ENCODE measurements at regions not wholly inside any gene's neighbourhood (a gene's known extent, or its start where the extent isn't known, plus 50 kb on each side); places are given as distances from the start of the nearest gene placed in this dataset.

DNA sequence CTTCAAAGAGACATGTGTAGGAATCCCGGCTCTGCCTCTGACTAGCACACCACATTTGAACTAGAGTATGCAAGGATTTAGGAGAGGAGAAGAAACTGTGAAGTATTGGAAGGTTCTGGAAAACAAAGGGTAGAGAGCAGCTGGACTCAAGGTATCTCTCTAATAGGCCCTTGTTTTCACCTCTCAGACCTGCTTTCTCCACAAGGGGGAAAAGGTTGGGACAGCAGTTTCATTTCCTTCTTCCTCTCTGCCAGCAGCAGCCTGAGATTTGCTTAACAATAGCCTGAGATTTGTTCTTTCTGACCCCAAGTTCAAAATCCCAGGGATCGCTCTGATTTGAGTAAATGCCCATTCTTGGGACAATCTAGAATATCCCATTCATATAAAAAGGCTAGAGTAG lies 430.6 kb upstream of the MCTP2 start:
- no peak overlapping the region for H3K4me2 ChIP-seq (ENCODE audit: low read length)
- no peaks in the 10 kb centered on the region for H3K79me1 ChIP-seq (ENCODE audit: low read length)
- H3K27me3 ChIP-seq (ENCODE audit: insufficient read depth, low read length), result no peaks in the 10 kb centered on the region
- no peak overlapping the region for H3K4me3 ChIP-seq (ENCODE audit: low read depth, low read length)
- H3K23ac ChIP-seq (ENCODE audit: low read length), result no peak overlapping the region
- no peak overlapping the region for H3K4ac ChIP-seq (ENCODE audit: low read depth, low read length)
- H2AK5ac ChIP-seq (ENCODE audit: low read length), result no peak overlapping the region
- H3K36me3 ChIP-seq (ENCODE audit: control insufficient read depth in 1 of 2, insufficient read depth in 2 of 2, low read length in 2 of 2), result no peaks in the 10 kb centered on the region
- no peak for DNase-seq
- H3K4me1 ChIP-seq (ENCODE audit: control insufficient read depth in 1 of 2, insufficient read depth in 2 of 2, low read length in 2 of 2), result no peaks in the 10 kb centered on the region
- no peak overlapping the region for H4K91ac ChIP-seq (ENCODE audit: low read depth, low read length)
- H3K9me3 ChIP-seq (ENCODE audit: insufficient read depth, low read depth, low read length), result no peaks in the 10 kb centered on the region
- H3K79me2 ChIP-seq (ENCODE audit: control insufficient read depth, insufficient read depth, low read length, poor library complexity), result no peaks in the 10 kb centered on the region
- H3K27ac ChIP-seq (ENCODE audit: low read depth, low read length), result no peak overlapping the region
- WGBS (ENCODE audit: extremely low coverage, insufficient coverage, insufficient read length), result no CpG with 5 or more reads among the region's 2 CpGs
- H2AFZ ChIP-seq (ENCODE audit: insufficient read depth, low read length, poor library complexity), result no peak overlapping the region
- no peak overlapping the region for H3K18ac ChIP-seq (ENCODE audit: low read length)
- H3K14ac ChIP-seq (ENCODE audit: low read length), result no peak overlapping the region
- H4K8ac ChIP-seq (ENCODE audit: low read depth, low read length), result no peak overlapping the region
- H2BK5ac ChIP-seq (ENCODE audit: low read depth, low read length, poor library complexity), result no peak overlapping the region
- no peak overlapping the region for H2BK12ac ChIP-seq (ENCODE audit: low read length)
- H3K9ac ChIP-seq (ENCODE audit: low read length), result no peak overlapping the region
- H4K12ac ChIP-seq (ENCODE audit: low read depth, low read length), result no peak overlapping the region
- no peak overlapping the region for H2BK120ac ChIP-seq (ENCODE audit: insufficient read depth, low read length, poor library complexity)

- no peak overlapping the region for H3K4ac ChIP-seq (ENCODE audit: low read depth, low read length)
- no peaks in the 10 kb centered on the region for H3K79me2 ChIP-seq (ENCODE audit: control insufficient read depth, insufficient read depth, low read length, poor library complexity)
- peaks cover 2% of the 10 kb centered on the region for H3K9me3 ChIP-seq (ENCODE audit: insufficient read depth, low read depth, low read length)
- H3K36me3 ChIP-seq (ENCODE audit: control insufficient read depth in 1 of 2, insufficient read depth in 2 of 2, low read length in 2 of 2), result no peaks in the 10 kb centered on the region
- H3K23ac ChIP-seq (ENCODE audit: low read length), result no peak overlapping the region
- no peaks in the 10 kb centered on the region for H3K27me3 ChIP-seq (ENCODE audit: insufficient read depth, low read length)
- no peak overlapping the region for H2BK12ac ChIP-seq (ENCODE audit: low read length)
- no peak overlapping the region for H3K9ac ChIP-seq (ENCODE audit: low read length)
- no peak overlapping the region for H3K18ac ChIP-seq (ENCODE audit: low read length)
- no peaks in the 10 kb centered on the region for H3K4me1 ChIP-seq (ENCODE audit: control insufficient read depth in 1 of 2, insufficient read depth in 2 of 2, low read length in 2 of 2)
- no peak overlapping the region for H3K14ac ChIP-seq (ENCODE audit: low read length)
- H2AFZ ChIP-seq (ENCODE audit: insufficient read depth, low read length, poor library complexity), result no peak overlapping the region
- H3K27ac ChIP-seq (ENCODE audit: low read depth, low read length), result no peak overlapping the region
- H3K79me1 ChIP-seq (ENCODE audit: low read length), result no peaks in the 10 kb centered on the region
- no peak overlapping the region for H4K8ac ChIP-seq (ENCODE audit: low read depth, low read length)
- H3K4me3 ChIP-seq (ENCODE audit: low read depth, low read length), result no peak overlapping the region
- H2AK5ac ChIP-seq (ENCODE audit: low read length), result no peak overlapping the region
- no peak for DNase-seq
- no CpG with 5 or more reads among the region's 2 CpGs for WGBS (ENCODE audit: extremely low coverage, insufficient coverage, insufficient read length)
- H4K12ac ChIP-seq (ENCODE audit: low read depth, low read length), result no peak overlapping the region
- H4K91ac ChIP-seq (ENCODE audit: low read depth, low read length), result no peak overlapping the region
- H3K4me2 ChIP-seq (ENCODE audit: low read length), result no peak overlapping the region
- H2BK120ac ChIP-seq (ENCODE audit: insufficient read depth, low read length, poor library complexity), result no peak overlapping the region
- no peak overlapping the region for H2BK5ac ChIP-seq (ENCODE audit: low read depth, low read length, poor library complexity)
These were observed 441.9 kb upstream of the MCTP2 start for GRCh38 chr15:93789441-93789840.

DNA sequence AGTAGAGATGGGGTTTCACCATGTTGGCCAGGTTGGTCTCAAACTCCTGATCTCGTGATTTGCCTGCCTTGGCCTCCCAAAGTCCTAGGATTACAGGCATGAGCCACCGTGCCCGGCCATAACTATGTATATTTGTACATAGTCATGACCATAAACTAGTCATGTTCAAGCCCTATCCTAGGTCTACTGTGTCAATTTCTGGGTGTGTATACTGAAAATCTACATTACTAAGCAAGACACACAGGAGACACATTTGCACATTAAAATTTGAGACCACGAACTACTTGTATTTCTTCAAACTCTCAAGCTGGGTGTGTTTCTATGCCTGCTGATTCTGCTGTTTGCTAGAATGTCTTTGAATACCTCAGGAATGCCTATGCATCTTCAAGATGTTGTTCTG lies 451.3 kb upstream of the MCTP2 start:
- Histone ChIP-seq H3K4me1 (ENCODE audit: control insufficient read depth in 1 of 2, insufficient read depth in 2 of 2, low read length in 2 of 2) (no peaks in the 10 kb centered on the region), H3K9ac (ENCODE audit: low read length) (no peak overlapping the region), H3K4me2 (ENCODE audit: low read length) (no peak overlapping the region), H4K91ac (ENCODE audit: low read depth, low read length) (no peak overlapping the region), H3K79me2 (ENCODE audit: control insufficient read depth, insufficient read depth, low read length, poor library complexity) (no peaks in the 10 kb centered on the region), H2AK5ac (ENCODE audit: low read length) (no peak overlapping the region), H3K18ac (ENCODE audit: low read length) (no peak overlapping the region), H3K4me3 (ENCODE audit: low read depth, low read length) (no peak overlapping the region), H2BK5ac (ENCODE audit: low read depth, low read length, poor library complexity) (no peak overlapping the region), H2AFZ (ENCODE audit: insufficient read depth, low read length, poor library complexity) (no peak overlapping the region), H3K79me1 (ENCODE audit: low read length) (no peaks in the 10 kb centered on the region), H4K12ac (ENCODE audit: low read depth, low read length) (no peak overlapping the region), H3K36me3 (ENCODE audit: control insufficient read depth in 1 of 2, insufficient read depth in 2 of 2, low read length in 2 of 2) (no peaks in the 10 kb centered on the region), H2BK120ac (ENCODE audit: insufficient read depth, low read length, poor library complexity) (no peak overlapping the region), H3K27ac (ENCODE audit: low read depth, low read length) (no peak overlapping the region), H4K8ac (ENCODE audit: low read depth, low read length) (no peak overlapping the region), H2BK12ac (ENCODE audit: low read length) (no peak overlapping the region), H3K9me3 (ENCODE audit: insufficient read depth, low read depth, low read length) (no peaks in the 10 kb centered on the region), H3K23ac (ENCODE audit: low read length) (no peak overlapping the region), H3K4ac (ENCODE audit: low read depth, low read length) (no peak overlapping the region), H3K14ac (ENCODE audit: low read length) (no peak overlapping the region), H3K27me3 (ENCODE audit: insufficient read depth, low read length) (no peaks in the 10 kb centered on the region)
- no CpG with 5 or more reads among the region's 4 CpGs for WGBS (ENCODE audit: extremely low coverage, insufficient coverage, insufficient read length)
- no peak for DNase-seq

DNA sequence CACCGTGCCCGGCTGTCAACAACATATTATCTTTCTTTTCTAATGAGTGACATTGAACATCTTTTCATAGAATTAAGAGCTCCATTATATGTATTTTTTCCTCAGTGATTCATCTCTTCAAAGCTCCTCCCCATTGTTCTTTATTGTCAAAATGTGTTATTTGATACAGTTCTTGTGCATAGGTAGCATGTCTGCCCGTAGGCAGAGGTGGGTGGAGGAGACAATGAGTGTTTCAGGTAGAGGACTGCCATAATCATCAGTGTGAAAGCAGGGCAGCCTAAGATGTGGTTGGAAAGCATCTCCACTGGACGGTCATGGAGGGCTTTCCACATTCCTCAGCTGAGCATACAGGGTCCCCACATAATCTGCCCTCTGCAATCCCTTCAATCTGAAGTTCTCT lies 452.0 kb upstream of the MCTP2 start:
- H2AFZ ChIP-seq (ENCODE audit: insufficient read depth, low read length, poor library complexity), result no peak overlapping the region
- no peak overlapping the region for H2AK5ac ChIP-seq (ENCODE audit: low read length)
- H3K14ac ChIP-seq (ENCODE audit: low read length), result no peak overlapping the region
- H3K9ac ChIP-seq (ENCODE audit: low read length), result no peak overlapping the region
- no peaks in the 10 kb centered on the region for H3K79me1 ChIP-seq (ENCODE audit: low read length)
- no peaks in the 10 kb centered on the region for H3K79me2 ChIP-seq (ENCODE audit: control insufficient read depth, insufficient read depth, low read length, poor library complexity)
- H3K9me3 ChIP-seq (ENCODE audit: insufficient read depth, low read depth, low read length), result no peaks in the 10 kb centered on the region
- no peak overlapping the region for H3K4me2 ChIP-seq (ENCODE audit: low read length)
- H3K23ac ChIP-seq (ENCODE audit: low read length), result no peak overlapping the region
- no peak overlapping the region for H3K27ac ChIP-seq (ENCODE audit: low read depth, low read length)
- H2BK12ac ChIP-seq (ENCODE audit: low read length), result no peak overlapping the region
- no peak overlapping the region for H4K91ac ChIP-seq (ENCODE audit: low read depth, low read length)
- H2BK5ac ChIP-seq (ENCODE audit: low read depth, low read length, poor library complexity), result no peak overlapping the region
- no peak overlapping the region for H2BK120ac ChIP-seq (ENCODE audit: insufficient read depth, low read length, poor library complexity)
- no peak for DNase-seq
- no peak overlapping the region for H4K12ac ChIP-seq (ENCODE audit: low read depth, low read length)
- no CpG with 5 or more reads among the region's 4 CpGs for WGBS (ENCODE audit: extremely low coverage, insufficient coverage, insufficient read length)
- no peak overlapping the region for H3K18ac ChIP-seq (ENCODE audit: low read length)
- H3K4ac ChIP-seq (ENCODE audit: low read depth, low read length), result no peak overlapping the region
- no peaks in the 10 kb centered on the region for H3K4me1 ChIP-seq (ENCODE audit: control insufficient read depth in 1 of 2, insufficient read depth in 2 of 2, low read length in 2 of 2)
- no peaks in the 10 kb centered on the region for H3K36me3 ChIP-seq (ENCODE audit: control insufficient read depth in 1 of 2, insufficient read depth in 2 of 2, low read length in 2 of 2)
- H3K4me3 ChIP-seq (ENCODE audit: low read depth, low read length), result no peak overlapping the region
- no peaks in the 10 kb centered on the region for H3K27me3 ChIP-seq (ENCODE audit: insufficient read depth, low read length)
- H4K8ac ChIP-seq (ENCODE audit: low read depth, low read length), result no peak overlapping the region

Data from trophoblast cell (in vitro differentiated cells and primary cell).